Activated CD4-positive, alpha-beta T cell treated with anti-CD3 and anti-CD28 coated beads, Interleukin-2, amount 50 U/mL, for 48 hours (primary cell): ENCODE measurements at regions not wholly inside any gene's neighbourhood (a gene's known extent, or its start where the extent isn't known, plus 50 kb on each side); places are given as distances from the start of the nearest gene placed in this dataset.
"Not testable (repeated sequence)": the region's sequence is repeated elsewhere in the genome, so short reads cannot be mapped to it uniquely, and the experiment has no call there.

Experiments
- DNase-seq, 2 experiments: peaks; one replicate each; pipeline ENCODE4 v3.0.0-alpha.2; 2020

GRCh38 chr1:96524100-96524499, 197.5 kb upstream of the PTBP2 start:
- no peak for DNase-seq

- DNase-seq, result no peak
These were observed 195.7 kb upstream of the PTBP2 start for GRCh38 chr1:96525657-96526557.

GRCh38 chr1:96528672-96529071, 192.9 kb upstream of the PTBP2 start:
- not testable (repeated sequence) for DNase-seq

GRCh38 chr1:96533820-96534219, 187.8 kb upstream of the PTBP2 start:
- no peak for DNase-seq

- DNase-seq, result no peak
These were observed 185.0 kb upstream of the PTBP2 start for GRCh38 chr1:96536581-96536980.

GRCh38 chr1:96538111-96538641, 183.4 kb upstream of the PTBP2 start:
- no peak for DNase-seq

- DNase-seq, result no peak
These were observed 182.7 kb upstream of the PTBP2 start for GRCh38 chr1:96538883-96539282.

GRCh38 chr1:96541491-96541890, 180.1 kb upstream of the PTBP2 start:
- no peak for DNase-seq

- no peak for DNase-seq
These were observed 177.3 kb upstream of the PTBP2 start for GRCh38 chr1:96544051-96544830.

GRCh38 chr1:96544831-96545221, 176.8 kb upstream of the PTBP2 start:
- DNase-seq, result no peak

- no peak for DNase-seq
These were observed 175.5 kb upstream of the PTBP2 start for GRCh38 chr1:96545935-96546656.

GRCh38 chr1:96550061-96550460, 171.5 kb upstream of the PTBP2 start:
- DNase-seq, result no peak

- no peak for DNase-seq
These were observed 169.1 kb upstream of the PTBP2 start for GRCh38 chr1:96552451-96552850.

- DNase-seq, result no peak
These were observed 167.8 kb upstream of the PTBP2 start for GRCh38 chr1:96553811-96554210.

GRCh38 chr1:96554364-96554763, 167.2 kb upstream of the PTBP2 start:
- no peak for DNase-seq

- DNase-seq, result no peak
These were observed 164.2 kb upstream of the PTBP2 start for GRCh38 chr1:96557336-96557735.

GRCh38 chr1:96558635-96559034, 162.9 kb upstream of the PTBP2 start:
- DNase-seq, result no peak

- DNase-seq, result no peak
These were observed 162.4 kb upstream of the PTBP2 start for GRCh38 chr1:96559181-96559580.

GRCh38 chr1:96559707-96560596, 161.6 kb upstream of the PTBP2 start:
- DNase-seq, result no peak

- DNase-seq, result no peak
These were observed 159.5 kb upstream of the PTBP2 start for GRCh38 chr1:96562094-96562493.

GRCh38 chr1:96564401-96564800, 157.2 kb upstream of the PTBP2 start:
- DNase-seq, result not testable (repeated sequence)

- DNase-seq, result no peak
These were observed 156.0 kb upstream of the PTBP2 start for GRCh38 chr1:96565546-96565945.
